GM19035 (cell line): ENCODE measurements at regions not wholly inside any gene's neighbourhood (a gene's known extent, or its start where the extent isn't known, plus 50 kb on each side); places are given as distances from the start of the nearest gene placed in this dataset.

Experiments
- ATAC-seq: cut with Tn5 transposase; IDR thresholded peaks from one replicate; pipeline ENCODE4 v1.9.1; 2021; ENCODE audit not compliant: unreplicated experiment

DNA sequence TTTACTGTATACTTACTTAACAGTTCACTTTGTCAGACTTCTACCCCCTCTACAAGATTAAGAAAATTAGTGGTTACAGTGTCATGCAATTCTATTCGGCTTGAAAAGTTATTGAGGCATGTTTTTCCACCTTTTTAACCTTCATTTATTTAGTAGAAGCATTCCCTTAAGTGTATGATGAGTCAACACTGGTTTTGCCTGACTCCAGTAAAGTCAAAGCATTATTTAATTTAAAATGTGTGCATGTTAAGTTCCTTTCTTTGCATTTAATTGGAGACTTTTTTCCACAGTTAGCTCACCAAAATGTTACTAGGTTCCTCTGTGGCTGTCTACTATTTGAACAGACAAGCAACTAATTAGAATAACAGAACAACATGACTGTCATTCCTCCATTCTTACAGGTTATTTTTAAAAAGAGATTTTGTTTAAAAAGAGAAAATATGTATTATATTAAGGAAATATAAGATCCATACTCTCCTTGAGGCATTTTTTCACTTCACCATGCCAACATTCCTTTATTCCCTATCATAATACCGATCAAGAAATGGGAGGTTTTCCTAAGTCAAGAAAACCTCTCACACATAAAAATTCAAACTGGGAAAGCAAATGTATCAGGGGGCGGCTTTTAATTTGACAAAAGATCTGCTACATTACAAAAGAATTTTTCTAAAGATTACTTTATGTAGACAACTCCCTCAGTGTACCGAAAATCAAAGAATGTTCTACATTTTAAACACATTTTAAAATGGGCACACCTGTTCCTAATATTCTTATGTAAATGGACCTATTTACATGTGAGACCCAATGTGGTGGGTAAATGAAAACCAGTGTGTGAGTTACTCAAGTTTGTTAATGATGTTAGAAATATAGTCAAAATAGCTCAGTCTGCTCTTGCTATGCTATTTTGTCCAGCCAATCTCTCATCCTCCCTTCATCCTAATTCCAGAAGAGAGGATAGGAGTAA is 361.2 kb downstream of the UTRN start:
- no peak for ATAC-seq

DNA sequence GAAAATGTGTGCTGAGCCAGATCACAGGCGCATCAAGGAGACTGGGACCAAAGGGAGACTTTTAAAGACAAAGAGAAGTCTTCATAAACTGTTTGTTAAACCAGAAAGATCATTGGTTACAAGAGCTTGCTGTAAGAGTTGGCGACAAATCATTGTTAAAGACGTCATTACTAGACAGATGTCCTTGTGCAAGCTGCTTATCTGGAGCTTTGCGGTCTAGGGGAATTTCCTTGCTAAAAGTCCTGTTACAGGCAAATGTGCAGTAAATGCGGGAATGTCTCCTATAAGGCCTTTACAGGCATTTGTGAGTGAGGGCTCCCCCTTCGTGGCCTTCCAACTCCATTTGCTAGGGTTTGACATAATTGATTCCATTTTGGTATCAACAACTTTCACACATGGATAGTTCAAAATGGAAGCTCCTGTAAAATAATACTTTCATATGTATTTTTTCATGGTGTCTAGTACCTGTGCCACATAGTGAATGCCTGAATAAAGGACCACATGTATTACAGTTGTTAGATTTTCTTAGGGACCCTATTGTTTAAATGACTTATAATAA is 362.4 kb downstream of the UTRN start:
- no peak for ATAC-seq

DNA sequence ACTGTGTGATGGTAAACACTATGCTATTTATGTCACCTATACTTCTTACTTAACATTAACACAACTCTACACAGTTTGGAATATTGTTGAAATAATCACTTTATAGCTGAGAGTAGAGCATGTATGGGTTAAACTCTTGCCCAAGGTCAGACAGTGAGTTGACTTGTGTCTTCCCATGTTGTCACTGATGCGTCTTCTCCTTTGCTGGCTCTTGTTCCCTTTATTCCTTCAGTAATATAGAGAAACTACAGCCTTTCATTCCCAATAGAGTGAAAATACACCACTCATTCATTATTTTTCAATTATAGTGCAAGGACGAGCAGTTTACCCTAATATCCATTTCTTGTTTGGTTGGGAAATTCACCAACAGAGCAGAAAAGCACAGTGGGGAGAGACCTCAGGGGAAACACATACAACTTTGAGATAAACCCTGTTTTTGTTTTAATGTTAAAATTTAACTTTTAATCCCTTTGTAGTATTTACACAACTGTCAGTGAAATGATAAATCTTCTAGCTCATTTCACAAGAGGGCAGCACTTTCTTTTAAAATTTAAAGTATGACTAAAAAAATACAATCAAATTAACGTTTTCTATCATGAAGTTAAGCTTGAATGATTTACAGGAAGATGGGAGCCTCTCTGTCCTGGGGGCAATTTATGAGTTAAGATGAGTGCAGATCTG is 363.0 kb downstream of the UTRN start:
- no peak for ATAC-seq

DNA sequence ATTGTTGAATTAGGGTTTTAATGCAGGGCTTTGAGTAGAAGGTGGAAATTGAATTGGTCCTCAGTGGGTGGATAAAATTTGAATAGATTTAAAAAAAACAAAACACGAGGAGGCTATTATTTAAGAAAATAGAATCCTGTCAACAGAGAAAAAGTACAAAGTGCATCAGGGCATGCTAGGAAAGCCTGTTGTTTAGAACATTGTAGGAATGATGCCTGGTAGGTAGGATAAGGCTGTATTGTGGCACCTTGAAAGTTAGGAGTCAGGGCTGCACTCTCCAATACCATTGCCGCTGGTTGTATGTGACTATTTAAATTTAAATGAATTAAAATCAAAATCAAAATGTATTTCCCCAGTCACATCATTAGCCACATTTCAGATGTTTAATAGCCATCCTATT is 363.9 kb downstream of the UTRN start:
- ATAC-seq = no peak

DNA sequence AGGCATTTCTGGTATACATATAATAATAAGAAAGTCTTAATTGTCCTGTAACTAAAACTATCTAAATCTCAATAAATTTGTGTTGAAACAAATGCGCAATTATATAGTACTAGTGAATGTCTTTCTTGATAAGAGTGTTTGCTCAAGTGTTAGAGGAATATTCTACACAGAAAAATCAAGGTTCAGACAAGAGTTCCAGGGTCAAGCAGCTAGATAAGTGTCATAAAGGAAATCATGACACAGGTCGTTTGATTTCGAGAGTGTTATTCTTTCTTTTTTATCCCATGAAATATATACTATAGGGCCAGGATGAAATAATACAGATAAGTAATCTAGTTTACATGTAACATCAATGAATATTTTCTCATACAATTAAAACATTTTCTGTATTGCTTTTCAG is 366.1 kb downstream of the UTRN start:
- ATAC-seq = no peak

DNA sequence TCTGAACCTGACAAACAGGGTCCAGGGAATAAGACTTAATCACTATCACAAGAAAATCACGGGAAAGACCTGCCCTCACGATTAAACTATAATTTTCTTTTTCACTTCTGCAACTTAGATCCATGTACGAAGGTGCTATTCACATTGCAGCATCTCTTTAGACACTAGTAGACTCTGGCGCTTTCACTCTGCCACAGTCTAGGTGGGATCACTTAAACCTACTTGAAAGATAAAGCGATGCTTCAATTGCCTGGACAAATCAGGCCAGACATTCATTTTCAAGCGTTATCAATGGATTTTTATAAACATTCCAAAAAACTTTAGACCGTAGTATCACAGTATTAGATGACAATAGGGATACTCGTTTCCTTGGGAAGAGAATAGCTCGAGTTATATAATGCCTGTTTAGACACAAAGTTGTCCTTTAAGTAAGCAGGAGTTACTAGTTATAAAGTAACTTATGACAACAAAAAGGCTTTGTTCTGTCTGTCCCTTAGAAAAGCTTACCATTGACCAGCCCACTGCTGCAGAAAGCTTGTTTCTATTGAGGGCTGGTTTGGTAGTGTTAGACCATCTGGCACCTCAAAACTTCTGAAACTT is 367.3 kb downstream of the UTRN start:
- no peak for ATAC-seq

DNA sequence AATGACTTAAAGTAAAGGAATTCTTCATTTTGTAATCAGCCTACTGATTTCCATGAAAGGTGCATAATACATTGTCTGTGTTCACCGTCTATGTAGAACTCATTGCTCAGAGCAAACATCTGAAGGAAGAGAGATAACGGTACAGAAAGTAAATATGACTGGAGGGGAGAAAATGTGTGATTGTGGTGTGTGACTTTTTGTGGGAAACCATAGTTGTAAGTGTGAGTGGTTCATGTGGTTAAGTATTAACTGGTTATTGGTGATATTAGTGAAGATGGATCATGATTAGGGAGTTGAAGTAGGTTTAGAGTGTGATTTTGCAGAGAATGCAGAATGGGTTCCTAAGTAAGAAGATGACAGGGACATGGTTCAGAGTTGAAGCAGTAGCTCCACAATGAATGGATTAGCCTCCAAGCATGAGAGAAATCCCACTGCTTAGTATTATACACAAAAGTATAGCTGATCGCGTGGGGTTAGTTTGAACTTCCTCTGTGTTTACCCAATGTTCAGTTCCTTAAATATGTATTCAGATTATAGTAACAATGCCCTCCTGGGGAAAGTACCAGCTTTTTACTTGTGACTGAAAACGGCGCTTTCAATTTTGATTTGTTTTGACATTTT is 368.9 kb downstream of the UTRN start:
- ATAC-seq = peak; percentile 96

DNA sequence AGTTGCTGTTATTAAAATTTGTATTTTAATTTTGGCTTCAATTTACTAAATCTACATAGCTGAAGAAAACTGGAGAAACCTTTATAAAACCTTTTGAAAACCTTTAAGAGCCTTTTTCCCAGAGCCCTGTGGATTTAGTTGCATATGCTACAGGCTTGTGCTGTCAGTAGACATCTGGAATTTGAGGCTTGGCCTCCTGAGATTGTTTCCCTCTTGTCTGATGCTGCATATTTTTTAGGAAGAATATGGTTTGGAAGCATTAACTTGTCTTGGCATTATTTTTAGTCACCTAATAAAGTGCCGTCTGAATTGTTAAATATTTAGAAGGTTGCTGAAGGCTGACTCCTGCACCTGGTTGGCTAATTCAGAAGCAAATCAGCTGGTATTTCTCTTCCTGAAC is 369.4 kb downstream of the UTRN start:
- ATAC-seq = peak; percentile 9

DNA sequence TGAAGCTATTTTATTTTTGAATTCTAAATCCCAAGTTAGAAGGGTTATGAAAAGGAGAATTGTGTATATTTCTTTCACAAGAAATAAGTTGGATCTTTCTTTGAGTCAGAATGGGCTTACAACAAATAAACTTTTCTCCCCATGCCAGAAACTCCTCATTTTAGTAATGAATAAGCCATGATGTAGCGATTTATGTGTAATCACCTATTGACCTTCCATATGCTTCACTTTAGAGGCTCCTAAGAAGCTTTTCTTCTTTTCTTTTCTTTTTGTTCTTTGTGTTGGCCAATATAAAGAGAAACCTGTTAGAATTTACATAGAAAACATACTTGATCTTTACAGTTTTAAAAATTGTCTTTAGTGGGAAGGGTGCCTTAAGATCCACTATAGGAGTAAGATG is 370.2 kb downstream of the UTRN start:
- ATAC-seq = no peak

DNA sequence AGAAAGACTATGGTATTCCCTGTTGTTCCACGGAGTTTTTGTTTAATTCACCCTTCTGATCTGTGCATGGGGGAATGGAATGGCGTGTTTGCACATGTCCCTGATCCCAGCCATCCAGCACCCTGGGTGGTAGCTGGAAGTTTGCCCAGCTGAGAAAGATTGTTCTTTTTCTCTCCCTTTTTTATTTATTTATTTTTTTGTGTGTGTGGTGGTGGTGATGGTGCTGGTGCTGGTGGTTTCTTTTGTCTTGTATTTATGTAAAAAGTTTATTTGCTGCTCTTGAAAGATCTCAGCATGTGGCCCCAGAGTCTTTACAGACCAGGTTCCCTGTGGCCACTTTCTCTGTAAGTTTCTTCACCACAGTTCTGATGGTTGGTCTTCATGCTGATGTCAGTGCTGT is 372.6 kb downstream of the UTRN start:
- ATAC-seq = no peak

DNA sequence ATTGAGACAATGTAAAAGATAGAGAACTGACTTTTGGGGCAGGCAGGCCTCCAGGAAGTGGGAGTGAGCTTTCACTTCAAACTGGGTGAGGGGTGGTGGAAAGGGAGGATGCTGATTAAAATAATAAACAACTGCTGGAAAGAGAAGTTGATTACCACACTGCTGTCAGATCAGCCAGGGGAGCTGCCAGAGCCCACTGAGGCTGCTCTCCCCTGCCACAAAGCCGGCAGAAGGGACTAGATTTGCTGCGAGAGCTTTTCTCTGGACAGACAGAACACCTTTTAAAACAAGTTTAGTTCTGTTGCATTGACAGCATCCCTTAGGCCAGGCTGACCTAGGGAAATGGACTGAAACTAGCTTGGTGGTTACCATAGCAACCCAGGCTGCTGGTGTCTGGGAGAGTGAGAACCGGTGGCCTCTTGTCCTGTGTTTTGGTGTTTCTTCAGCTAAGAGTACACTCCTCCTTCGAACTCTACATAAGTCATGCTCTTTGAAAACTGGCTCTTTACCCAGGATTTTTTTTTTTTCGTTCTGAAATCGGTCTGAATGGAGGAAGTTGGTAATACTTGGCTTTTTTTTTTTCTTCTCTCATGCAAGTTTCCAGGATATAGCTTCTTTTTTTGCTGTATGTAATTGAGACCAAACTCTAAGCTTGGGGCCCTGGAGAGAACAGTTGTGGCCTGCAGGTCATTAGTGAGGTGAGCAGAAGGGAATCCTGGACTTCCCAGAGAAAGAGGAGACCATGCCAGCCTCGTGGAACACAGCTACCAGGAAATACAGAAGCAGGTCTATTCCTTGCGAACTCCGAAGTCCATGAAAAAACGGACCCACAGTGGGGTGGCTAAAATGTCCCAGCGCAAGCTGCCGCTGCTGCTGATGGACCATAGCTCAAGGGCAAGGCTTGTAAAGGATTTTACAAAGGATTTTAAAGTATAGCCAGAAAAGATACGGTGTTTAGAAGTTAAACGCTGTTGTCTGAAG is 374.4 kb downstream of the UTRN start:
- no peak for ATAC-seq

DNA sequence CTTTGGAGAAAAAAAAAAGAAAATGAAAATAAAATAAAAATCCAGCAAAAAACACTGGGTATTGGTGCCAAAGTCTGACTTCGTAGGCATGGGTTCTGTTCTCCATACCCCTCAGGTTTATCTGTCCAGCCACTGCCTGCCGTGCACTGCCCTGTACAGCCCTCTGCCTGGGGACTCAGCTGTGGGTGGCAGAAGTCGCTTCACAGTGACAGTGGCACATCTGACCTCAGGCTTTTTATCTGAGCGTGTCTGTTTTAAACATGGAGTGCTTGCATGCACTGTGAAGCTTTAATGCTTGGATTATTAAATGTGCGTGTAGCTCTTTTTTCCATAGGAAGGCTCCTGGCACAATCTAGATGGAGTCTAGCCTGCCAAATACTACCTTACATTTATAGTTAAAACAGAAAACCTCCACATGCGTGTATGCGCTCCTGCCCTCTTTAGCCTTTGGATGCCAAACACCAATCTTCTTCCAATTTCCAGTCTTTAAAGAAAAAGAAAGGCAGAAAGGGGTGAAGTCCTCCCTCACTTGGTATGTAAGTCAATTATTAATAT is 375.5 kb downstream of the UTRN start:
- no peak for ATAC-seq

DNA sequence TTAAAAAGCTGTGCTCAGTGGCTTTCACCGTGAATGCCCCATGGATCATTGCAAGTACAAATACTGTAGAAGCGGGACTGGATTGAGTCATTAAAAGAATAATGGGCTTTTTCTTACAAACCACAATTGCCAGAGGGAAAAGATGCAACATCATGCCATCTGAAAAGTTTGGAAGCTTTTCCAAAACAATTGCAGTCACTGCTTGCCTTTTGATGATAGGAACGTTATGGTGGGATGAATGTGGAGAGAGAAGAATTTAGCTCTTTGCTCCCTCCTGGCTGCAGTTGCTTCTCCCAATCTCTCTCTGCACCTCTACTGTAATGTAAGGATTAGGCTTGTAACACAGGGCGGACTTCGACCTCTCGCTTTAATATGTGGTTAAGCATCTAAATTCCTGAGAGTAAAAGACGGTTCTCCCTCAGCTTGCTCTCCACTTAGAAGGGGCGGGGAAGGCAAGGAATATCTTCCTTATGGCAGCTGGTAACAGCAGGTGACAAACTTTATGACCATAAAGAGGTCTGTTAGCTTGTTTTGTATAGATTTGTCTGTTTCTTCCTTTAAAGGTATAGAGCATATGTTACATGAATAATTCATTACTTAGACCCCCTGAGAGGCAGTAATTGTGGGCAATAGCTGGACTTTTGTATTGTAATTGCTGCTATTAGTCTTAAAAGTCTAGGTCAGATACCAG is 376.1 kb downstream of the UTRN start:
- no peak for ATAC-seq

DNA sequence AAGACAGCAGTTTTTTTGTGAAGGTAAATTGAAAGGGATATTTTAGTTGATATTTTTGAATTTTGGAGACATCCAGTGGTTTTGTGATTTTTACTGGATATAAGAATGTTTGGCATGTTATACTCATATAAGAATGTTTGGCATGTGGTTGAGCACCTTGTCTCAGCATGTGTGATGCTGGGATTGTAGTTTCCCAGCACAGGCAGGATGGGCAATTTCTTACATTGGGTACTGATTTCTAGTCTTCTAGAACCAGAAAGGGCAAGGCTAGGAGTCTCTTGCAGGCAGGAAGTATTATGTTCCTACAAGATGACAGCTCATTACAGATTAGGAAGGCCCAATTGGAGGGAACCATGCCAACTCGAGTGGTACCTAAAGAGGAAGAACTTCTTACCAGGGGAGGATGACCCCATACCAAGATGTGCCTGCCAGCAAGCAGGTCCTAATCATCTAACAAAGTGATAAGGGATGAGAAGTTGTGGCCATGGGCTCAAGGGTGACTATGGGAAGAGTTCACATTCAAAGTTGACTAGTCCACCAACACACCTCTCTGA is 377.8 kb downstream of the UTRN start:
- no peak for ATAC-seq

DNA sequence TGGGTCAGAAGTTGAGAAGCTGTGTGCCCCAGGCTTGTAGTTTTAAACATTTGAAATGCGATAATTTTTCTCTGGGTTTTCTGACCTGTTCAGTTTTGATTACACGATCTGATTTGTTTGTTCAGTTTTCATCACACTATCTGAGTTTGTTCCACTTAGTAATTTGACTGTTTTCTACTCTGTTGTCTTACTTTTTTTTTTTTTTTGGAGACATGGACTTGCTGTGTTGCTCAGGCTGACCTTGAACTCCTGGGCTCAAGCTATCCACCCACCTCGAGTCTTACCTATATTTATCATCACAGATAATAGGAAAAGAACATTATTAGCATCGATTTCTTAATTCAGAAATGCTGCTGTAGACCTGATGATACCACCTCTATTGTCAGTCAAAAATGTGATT is 379.1 kb downstream of the UTRN start:
- no peak for ATAC-seq

DNA sequence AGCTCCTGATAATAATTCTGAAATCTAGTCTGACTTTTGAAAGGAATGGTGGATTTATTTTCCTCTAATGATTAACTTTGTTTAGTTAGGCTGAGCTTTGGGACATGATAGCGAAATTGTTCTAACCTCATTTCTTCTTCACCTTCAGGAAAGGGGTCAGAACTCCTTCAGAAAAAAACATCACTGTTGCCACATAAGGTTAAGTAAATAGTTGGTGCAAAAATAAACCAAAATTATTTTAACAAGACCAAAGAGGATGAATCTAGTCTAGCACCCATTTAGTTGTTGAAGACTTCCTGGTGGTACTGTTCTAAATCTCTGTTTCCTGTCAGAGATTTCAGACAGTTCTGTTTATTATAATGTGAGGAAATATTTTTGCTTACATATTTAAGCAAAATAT is 379.8 kb downstream of the UTRN start:
- no peak for ATAC-seq

DNA sequence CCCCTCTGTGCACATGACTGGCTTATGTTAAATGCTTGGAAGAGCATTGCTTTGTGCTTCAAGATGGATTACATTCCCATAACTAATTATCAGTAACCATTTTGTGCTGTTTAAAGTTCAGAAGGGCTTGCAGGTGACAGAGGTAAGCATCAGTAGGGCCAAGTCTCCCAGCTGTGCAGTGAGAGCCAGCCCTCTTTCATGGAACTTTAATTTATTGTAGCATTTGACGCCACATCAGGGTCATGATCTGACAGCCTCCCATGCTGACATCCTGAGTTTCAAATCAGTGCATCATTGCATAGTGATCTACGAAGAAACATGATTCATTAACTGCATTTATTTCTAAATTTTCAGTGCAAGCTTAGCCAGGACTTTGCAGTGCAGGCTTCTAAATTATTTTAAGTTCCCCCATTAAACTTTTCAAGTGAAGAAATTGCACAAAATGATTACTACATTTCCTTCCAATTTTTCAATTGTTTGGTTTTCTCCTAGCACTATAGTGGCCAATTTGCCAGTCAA is 380.9 kb downstream of the UTRN start:
- ATAC-seq = no peak

DNA sequence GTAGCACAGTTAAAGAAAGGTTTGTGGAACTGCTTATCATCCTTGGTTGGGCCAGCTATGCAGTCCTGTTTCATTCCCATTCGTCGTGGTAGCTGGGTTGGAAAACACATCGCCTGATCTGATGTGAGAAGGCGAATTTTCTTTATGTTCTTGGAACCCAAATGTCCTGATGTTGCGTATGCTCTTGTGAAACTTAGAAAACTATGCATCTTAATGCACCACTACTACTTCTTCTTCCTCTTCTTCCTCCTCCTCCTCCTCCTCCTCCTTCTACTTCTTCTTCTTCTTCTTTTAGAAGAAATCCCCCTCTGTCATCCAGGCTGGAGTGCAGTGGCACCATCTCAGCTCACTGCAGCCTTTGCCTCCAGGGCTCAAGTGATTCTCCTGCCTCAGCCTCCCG is 381.6 kb downstream of the UTRN start:
- ATAC-seq = no peak
